Activated CD4-positive, alpha-beta T cell treated with anti-CD3 and anti-CD28 coated beads, Interleukin-2, amount 50 U/mL, for 48 hours (primary cell): ENCODE measurements at regions not wholly inside any gene's neighbourhood (a gene's known extent, or its start where the extent isn't known, plus 50 kb on each side); places are given as distances from the start of the nearest gene placed in this dataset.

Source experiments
- DNase-seq, 2 experiments: peaks; one replicate each; pipeline ENCODE4 v3.0.0-alpha.2; 2020

DNA sequence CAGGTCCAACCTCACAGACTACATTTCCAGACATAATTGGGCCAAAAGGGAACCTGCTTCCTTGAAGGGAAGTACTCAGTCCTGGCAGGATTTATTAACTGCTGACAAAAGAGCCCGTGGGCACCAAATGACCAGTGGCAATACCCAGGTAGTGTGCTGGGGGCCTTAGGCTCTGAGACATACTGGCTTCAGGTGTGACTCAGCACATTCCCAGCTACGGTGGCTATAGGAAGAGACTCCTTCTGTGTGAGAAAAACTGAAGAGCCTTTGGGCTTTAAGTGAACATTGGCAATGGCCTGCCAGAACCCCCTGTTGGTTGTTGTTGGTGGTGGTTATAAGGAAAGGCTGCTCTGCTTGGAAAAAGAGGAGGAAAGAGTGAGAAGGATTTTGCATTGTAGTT, 401.8 kb downstream of the KCNJ3 start:
- DNase-seq: no peak

DNA sequence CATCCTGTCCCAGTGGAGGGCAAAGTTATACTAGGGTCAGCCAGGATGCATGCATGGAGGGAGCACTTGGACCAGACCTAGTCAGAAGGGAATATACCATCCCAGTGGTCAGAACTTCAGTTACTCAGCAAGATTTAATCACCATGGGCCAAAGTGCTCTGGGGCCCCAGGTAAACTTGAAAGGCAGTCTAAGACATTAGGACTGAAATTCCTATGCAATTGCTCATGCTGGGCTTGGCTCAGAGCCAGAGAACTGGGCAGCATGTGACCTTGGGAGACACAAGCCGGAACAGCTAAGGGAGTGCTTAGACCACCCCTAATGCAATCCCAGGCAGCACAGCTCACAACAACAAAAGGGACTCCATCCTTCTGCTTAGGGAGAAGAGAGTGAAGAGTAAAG, 401.3 kb downstream of the KCNJ3 start:
- no peak for DNase-seq

DNA sequence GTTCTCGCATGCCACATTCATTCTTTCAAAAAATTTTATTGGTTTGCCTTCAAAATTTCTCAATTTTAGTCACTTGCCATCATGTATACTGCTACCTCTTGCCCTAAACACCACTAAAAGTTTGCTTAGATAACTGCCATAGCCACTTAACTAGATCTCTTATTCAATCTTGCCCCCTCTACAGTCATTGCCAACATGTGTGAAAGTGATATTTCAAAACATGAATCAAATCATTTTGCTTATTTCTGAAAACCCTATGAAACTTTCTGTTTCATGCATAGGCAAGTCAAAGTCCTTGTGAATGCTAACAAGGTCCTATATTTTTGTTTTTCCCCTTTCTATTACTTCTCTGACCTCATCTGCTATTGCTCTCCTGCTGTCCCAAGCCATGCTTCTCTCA, 397.1 kb downstream of the KCNJ3 start:
- no peak for DNase-seq

DNA sequence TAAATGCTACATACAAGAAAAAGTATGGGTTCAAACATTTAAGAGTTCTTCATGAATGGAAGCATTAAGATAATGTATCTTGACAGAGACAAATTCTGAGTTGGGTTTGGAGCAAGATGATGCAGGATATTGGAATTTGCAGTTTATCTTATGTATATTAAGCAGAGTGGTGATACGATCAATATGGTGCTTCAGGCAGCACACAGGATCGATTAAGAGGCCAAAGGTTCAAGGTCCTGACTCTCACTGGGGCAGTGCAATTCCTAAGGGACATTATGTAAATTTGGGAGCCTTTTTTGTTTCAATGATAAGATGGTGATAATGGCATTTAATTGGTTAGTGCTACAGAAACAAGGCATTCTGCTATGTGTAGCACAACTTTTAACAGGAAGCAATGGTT, 381.9 kb downstream of the KCNJ3 start:
- DNase-seq: no peak

DNA sequence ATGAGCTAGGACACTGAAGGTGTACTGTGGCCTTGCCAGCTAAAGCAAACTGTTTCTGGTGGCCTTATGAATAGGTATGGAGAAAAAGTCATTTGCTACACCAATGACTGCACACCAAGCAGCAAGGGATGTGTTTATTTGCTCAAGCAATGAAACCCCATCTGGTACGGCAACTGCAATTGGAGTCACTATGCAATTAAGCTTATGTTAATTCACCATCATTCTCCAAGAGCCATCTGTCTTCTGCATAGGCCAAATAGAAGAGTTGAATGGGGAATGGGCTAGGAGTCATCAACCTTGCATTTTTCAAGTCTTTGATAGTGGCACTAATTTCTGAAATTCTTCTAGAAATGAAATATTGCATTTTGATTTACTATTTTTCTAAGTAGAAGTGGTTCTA, 372.0 kb downstream of the KCNJ3 start:
- DNase-seq: no peak

DNA sequence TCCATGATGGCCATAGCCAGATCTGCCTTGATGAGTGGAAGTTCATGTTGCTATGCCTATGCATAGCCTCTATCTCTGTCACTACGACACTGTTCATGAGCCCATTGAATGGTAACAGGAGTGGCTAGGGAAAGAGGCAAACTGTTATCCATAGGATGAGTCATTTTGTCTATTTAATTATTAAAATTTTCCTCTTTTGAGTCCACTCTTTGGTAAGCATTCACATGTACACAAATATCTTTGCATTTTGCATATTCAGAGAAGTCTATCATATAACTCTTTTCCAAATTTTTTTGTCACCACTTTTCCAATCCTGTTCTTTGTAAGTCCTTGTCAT, 364.4 kb downstream of the KCNJ3 start:
- no peak for DNase-seq

DNA sequence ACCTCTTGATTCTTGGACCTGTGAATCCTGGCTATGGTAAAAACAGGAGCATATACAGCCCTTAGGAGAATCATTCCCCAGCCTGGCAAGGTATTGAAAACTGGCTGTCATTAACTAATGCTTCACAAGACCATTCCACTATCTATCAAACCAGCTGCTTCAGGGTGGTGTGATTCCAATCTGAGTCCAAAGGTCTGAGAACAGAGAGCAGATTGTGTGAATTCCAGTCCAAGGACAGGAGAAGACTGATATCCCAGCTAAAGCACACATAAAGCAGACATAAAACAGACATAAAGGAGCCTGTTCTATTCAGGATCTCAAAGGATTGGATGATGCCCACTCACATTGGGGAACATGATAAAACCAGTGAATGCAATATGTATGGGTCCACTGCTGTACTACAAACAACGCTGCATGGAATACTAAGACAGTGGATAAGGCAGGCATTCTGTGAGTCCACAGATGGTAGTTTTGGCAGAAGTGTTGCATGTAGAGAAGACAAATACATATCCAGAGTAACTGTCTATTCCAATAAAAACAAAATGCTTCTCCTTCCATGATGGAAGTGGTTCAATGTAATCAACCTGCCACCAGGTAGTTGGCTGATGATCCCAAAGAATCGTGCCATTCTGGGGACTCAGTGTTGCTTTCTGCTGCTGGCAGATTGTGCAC, 363.9 kb downstream of the KCNJ3 start:
- no peak for DNase-seq

DNA sequence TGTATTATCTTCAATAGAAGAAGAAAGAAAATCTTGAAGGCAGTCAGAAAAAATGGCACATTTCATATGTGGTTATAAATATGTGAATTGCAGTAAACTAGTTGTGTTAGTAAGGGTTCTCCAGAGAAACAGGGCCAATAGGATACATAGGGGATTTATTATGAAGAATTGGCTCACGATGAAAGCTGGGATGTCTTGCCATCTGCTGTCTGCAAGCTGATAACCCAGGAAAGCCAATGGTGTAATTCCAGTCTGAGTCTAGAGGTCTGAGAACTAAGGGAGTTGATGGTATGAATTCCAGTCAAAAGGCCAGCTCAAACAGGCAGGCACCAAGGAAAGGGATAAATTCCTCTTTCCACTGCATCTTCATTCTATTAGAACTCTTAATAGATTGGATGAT, 362.4 kb downstream of the KCNJ3 start:
- no peak for DNase-seq

DNA sequence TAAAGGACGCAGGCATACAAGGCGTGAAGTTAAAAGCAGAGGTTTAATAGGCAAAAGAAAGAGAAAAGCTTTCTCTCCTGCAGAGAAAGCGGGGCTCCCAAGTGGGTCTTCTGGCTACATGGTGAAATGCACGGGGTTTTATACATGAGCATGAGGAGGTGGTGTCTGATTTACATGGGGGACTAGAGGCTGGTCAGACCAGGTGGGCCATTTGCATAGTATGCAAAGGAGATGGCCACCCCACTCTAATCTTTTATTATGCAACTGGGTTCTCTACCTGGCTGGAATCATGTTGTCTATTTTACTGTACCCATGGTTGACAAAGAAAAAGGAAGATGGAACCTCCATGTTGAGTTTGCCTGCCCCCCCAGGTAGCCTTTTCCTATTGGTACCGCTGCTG, 356.2 kb downstream of the KCNJ3 start:
- DNase-seq: no peak

DNA sequence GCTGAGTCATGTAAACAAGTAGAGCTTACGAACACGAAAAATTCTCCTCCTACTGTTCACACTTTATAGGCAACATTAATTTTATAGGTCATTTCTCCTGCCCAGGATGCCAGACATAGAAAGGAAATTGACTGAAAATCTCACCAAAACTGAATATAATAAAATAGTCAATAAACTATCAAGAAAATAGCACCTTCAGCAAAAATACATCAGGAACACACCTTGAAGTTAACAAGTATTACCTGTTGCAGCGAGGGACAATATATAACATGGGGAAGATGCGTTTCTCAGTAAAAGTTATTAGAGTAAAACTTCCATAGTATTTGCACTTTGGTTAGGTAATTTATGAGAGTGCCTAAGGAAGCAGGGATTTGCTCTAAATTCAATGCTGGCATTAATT, 344.6 kb downstream of the KCNJ3 start:
- DNase-seq: no peak

DNA sequence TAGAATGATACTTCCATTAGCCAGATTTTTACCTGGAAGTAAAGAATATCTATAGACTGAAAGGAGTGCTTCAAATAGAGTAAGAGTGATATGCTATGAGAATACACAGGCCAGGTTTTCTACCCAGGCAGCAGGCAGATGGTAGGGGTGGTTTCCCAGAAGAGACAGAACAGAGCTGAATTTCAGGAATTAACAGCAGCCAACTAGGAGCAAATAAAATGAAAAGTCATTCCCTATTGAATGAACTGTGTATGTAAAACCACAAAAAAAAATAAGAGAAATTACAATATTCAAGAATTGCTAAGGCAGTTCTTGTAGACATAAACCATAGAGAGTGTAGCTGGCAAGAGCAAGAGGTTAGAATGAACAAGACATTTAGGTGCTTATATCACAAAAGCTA, 336.8 kb downstream of the KCNJ3 start:
- DNase-seq: no peak

DNA sequence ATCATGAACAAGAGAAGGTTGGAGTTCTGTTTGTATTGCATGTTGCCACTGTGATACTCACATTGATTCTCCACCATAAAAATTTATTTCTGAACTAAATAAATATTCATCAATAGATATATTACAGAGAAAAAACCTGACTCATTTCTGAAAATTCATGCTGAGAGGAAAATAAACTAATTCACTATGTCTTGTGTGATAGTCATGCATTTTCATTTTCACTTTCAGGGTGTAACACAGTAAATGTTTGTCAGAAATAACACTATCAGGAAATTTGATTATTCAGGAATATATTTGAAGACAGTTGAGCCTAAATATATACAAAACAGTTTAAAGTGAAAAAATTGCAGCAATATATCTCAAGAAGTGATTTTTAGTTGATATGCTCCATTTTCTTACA, 335.2 kb downstream of the KCNJ3 start:
- no peak for DNase-seq

DNA sequence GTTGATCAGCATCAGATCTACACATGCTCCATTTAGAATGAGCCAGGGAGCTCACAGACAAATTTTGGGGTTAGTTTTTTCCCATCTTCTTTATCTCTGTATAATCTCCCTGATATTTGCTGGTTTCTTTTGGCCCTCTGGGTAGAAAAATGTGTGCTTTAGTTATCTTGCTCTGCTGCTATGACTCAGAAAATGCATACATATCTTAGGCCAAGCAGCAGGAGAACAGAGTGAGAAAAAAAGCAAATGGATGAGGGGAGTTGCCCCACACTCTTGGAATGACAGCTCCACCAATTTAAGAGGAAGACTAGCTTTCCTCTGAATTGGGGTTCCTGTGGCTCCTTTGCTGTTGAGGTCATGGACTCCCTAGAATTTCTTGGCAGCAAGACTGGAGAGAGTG, 331.8 kb downstream of the KCNJ3 start:
- DNase-seq: no peak

DNA sequence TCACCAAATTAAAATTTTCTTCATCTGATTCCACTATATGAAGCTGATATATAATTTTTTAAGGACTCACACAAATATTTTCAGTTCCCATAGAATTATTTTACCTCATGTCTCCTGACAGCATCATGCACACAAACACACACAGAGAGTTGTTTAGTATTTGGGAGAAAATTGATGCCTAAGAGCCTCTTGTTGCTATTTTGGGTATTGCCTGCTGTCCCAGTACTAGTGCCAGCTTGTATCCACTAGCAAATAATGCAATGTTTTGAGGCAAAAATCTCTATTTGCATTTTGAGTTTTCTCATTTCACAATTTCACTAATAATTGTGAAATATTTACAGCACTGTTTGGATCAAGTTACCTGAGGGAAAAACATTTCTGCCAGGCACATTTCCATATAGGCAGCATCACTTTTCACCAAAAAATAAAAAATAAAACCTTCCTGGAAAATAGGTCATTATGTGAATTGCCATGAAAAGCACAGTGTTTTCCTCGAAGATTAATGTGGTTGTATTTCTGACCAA, 328.2 kb downstream of the KCNJ3 start:
- no peak for DNase-seq

DNA sequence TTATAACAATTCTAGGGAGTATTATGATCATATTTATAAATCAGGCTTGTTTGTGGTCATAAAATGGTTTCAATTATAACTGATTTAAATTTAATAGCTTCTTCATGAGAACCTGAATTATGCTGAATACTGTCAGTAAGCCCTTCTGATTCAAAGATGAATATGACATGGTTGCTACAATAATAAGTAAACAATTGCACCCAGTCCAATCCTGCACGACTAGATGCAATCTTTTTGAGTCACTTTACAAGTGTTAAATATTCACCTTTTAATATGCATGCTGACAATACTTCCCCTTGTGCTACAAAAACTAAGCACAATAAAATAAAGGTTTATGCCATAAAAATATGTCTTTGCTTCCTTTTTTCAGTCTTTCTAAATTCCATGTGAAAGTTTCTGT, 325.2 kb downstream of the KCNJ3 start:
- no peak for DNase-seq

DNA sequence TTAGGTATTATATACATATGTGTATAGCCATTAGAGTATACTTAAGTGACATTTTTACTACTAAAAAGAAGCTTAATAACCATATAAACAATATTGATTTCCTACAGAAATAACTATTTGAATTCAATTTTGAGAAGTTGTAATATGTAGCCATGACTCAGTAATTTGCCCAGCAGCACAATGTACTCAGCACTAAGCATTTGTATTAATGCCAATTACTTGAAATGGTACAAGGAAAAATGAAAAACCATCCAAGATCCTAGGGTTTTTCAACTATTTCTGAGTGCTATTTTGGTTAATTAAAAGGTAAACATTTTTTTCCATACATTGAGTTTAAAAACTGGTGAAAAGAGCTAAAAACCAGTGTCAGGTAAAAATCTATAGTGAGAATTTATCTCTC, 324.0 kb downstream of the KCNJ3 start:
- DNase-seq: no peak

DNA sequence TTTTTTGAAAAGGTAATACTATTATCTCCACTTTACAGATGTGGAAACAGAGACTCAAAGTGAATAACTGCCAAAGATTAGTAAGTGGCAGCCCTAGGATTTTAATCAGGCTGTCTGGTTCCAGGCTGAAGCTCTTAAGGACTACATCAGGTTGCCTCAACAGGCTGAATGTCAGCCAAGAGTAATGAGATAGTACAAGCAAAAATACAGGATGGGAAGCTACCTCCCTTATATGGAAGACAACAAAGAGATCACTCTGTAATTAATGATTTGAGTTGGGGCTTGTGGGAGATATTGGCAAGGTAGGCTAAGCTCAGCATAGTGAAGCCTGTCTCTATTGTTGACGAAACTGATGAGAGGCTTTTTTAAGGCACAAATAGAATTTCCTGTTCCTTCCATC, 323.1 kb downstream of the KCNJ3 start:
- DNase-seq: no peak

DNA sequence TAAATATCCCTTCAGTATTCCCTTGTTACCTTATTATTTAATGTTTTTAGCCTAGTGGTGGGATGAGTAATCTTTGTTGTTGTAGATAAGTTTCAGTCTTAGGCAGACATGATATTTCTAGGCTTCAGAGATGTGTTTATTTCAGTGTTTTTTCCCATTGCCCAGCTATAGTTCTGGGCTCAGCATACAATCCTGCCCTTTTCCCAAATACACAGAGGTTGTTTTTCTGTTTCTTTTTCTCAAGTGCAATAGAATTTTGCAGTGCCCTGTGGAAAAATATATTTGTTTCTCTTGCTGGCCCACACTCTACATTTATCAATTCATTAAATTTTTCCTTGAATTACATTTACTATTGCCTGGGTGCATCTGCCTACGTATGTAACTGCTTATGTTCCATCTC, 321.8 kb downstream of the KCNJ3 start:
- DNase-seq: no peak

DNA sequence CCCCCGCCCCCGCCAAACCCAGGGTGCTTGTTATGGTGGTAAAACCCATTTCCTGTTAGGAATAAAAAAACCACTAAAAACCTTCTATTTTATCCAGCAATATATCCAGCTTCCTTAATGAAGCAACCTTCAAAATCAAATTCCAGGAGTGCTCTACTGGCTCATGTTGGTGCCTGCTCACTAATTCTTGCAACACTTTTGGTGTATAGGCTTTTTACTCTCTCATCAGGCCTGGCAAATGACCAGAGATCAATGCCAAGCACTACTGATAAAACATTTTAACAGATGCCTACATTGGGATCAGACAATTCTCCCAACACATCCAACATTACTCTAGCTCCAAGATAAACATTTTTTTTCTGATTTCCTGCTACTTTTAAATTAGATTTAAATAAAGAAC, 312.4 kb downstream of the KCNJ3 start:
- no peak for DNase-seq

DNA sequence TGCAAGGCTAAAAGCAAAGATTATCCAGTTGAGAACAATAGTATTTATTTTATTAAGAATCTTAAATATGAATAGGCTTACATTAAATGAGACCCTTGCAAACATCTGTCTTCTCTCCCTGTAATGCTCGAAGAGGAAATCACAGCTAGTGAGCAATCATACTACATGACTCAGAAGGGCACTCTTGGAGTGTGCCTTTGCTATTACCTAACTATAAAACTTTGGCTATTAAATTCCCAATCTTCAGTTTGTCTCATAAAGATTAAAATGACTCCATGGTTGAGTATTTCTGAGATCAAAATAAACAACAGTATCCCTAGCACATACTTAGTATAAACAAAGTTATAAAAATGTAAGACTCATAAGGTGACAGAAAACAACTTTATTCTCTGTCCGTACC, 296.9 kb downstream of the KCNJ3 start:
- no peak for DNase-seq

DNA sequence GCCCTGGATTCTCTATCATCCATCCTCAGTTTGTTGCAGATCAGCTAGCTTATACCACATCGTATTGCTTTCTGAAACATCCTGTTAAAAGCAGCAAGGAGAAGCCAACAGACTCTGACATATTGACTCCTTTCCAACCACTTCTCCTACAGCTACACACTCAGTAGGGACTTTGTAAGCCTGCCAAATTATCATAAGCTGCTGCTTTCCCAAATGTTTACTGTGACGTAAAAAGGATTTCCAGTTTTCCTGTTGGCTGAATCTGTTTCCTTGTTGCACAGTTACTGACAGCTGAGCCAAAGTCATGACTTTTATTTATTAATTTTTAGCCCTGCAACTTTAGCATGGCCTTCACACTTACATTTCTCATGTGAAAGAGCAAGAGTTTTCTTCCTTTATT, 294.3 kb downstream of the KCNJ3 start:
- no peak for DNase-seq

DNA sequence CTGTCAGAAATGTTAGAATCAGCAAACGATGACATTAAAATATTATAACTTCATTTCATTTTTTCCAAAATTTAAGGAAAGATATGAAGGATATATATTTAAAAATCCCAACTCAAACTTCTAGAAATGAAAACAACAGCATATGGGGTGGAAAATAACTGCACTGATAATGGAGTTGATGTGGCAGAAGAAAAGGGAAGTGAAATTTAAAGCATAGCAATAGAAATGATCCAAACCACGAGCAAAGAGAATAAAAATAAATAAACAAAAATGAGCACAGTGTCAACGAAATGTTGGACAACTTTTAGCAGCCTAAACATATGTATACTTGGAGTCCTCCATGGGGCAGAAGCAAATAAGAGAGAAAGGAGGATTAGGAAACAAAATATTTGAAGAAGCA, 280.2 kb downstream of the KCNJ3 start:
- DNase-seq: no peak

DNA sequence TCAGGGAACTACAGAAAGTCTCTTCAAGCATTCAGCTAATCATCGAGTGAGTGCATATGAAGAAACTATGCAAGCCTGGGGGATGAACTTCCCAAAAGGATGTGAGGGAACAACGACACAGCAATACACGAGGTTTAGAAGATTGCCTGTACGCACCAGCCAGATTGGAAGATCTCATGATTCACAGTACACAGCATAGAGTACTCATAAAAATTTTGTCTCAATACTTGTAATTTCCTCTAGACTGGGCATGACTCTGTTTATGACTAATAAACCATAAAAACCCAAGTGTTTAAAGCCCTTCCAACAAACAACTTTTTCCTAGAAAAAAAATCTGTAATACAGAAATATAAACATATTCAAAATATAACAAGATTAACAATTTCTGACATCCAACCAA, 279.7 kb downstream of the KCNJ3 start:
- DNase-seq: no peak

DNA sequence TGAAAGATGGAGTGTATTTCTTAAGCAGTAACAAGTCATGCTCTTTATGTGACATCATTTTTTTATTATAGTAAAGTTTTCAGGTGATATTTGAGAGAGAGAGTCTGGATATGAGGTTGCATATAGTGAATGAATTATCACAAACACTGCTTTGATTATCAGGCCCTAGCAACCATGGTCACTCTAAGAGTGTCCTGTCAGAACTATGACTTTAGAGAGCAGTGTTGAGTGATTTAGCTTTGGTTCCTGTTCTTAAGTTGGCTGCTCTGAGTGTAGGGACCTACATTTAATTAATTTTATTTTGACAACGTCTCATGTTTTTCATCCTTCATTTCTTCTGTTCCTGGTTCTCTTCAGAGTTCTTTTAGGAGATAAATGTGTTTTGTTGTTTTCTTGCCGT, 275.5 kb downstream of the KCNJ3 start:
- DNase-seq: no peak

DNA sequence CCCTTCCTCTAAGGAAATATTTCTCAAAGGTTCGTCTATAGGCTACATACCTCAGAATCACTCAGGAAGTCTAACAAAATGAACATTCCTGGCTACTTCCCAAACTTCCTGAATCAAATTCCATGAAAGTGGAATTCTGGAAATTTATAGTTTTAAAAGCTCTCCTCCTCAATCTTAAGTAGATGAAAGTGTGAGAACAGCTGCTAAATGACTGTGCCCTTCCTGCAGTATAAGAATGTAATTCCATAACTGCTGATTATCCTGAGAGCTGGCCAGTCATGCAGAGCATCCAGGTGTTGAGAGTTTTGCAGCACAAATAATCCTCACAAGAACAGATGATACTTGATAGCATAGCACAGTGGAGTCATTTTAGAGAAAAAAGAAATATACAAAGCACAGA, 265.0 kb downstream of the KCNJ3 start:
- no peak for DNase-seq

DNA sequence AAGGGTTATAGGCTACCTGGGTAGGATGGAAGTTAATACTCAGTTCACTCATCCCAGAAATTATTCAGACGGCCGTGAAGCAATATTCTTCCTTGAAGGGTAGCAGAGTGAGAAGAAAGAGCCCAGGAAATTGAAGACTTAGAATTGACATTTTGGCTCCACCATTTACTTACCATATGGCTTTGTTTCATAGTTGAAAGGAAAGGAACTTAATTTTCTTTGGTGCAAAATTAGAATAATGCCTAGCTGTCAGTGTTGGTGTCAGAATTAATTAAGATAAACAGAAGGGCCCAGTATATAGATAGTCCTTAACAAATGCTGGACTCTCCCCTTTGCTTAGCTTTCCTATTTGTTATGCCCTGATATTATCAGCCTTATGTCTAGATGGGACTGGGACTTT, 263.2 kb downstream of the KCNJ3 start:
- no peak for DNase-seq
